Transverse colon (tissue), 4 donors: ENCODE measurements at regions not wholly inside any gene's neighbourhood (a gene's known extent, or its start where the extent isn't known, plus 50 kb on each side); places are given as distances from the start of the nearest gene placed in this dataset.

Experiments
- DNase-seq: peaks from one replicate; pipeline ENCODE4 v3.0.0-alpha.2; 2019
- H3K27ac ChIP-seq, 4 donors: fragments of 200-600 bp; sonication (generic); 2 replicates each; pipeline ENCODE4 v1.5.1; 2016 to 2018; ENCODE audit warnings: inconsistent platforms in 4 of 4
- H3K27me3 ChIP-seq: fragments of 200-600 bp; sonication (generic); 2 replicates; pipeline ENCODE4 v1.5.1; 2017; ENCODE audit warnings: inconsistent platforms
- H3K36me3 ChIP-seq, 4 donors: fragments of 200-600 bp; sonication (generic); 2 replicates each; pipeline ENCODE4 v1.5.1; 2017 to 2019; ENCODE audit warnings: inconsistent platforms in 4 of 4
- H3K4me1 ChIP-seq, 4 donors: fragments of 200-600 bp; sonication (generic); 2 replicates each; pipeline ENCODE4 v1.5.1; 2017 to 2020; ENCODE audit warnings: inconsistent platforms in 4 of 4
- H3K4me3 ChIP-seq, 4 donors: fragments of 200-600 bp; sonication (generic); 1 replicate in 1 of 4; 2 replicates in 3 of 4; pipeline versions ENCODE4 v1.5.1 to v1.6.1; 2017 to 2019; ENCODE audit warnings: inconsistent platforms in 4 of 4
- H3K9me3 ChIP-seq, 2 donors: fragments of 200-600 bp; sonication (generic); 2 replicates each; pipeline ENCODE4 v1.5.1; 2017 to 2019; ENCODE audit warnings: inconsistent platforms in 2 of 2
- EP300 ChIP-seq: sonication (generic); formaldehyde crosslinking; IDR thresholded peaks from one replicate; pipeline ENCODE4 v1.6.1; 2017; ENCODE audit warnings: antibody characterized with exemption, low read depth
- POLR2A ChIP-seq: fragments of 450-650 bp; IDR thresholded peaks from one replicate; pipeline ENCODE4 v1.6.1; 2016; ENCODE audit warnings: antibody characterized with exemption, mild to moderate bottlenecking, moderate library complexity
- POLR2AphosphoS5 ChIP-seq, 3 donors: sonication (generic); formaldehyde crosslinking; IDR thresholded peaks; one replicate each; pipeline ENCODE4 v1.6.1; 2016; ENCODE audit warnings: antibody characterized with exemption in 3 of 3
- WGBS, 2 donors: methylation state at CpG; one replicate each; pipeline ENCODE4 v1.1.5; 2018; ENCODE audit warnings: low coverage in 1 of 2; 5-methylcytosine and 5-hydroxymethylcytosine counted together
- in situ Hi-C, 4 donors: fragments of 200-750 bp; cut with MboI; loops; one replicate each; pipeline versions ENCODE4 v1.15.0 to v1.15.1; 2017; ENCODE audit warnings: low sequenced_read_pairs in 3 of 4, low pct_ligation_motif_present in 1 of 4, low pct_unique_long_range_greater_than_20kb in 1 of 4
- intact Hi-C: fragments of 100-400 bp; cut with DNase I; formaldehyde crosslinking; loops from one replicate; pipeline ENCODE4 v1.15.1; 2023; ENCODE audit warnings: low total_unique reads
- TF ChIP-seq, protein P1 (sequence below), 5 experiments: fragments of 200-600 bp in 3 of 5; fragments of 450-650 bp in 2 of 5; sonication (generic) in 3 of 5; IDR thresholded peaks; 1 replicate in 2 of 5; 2 replicates in 3 of 5; pipeline ENCODE4 v1.5.1; 2016 to 2017; ENCODE audit warnings: antibody characterized with exemption in 5 of 5, inconsistent platforms in 3 of 5, mild to moderate bottlenecking in 2 of 5, moderate library complexity in 1 of 5

DNA sequence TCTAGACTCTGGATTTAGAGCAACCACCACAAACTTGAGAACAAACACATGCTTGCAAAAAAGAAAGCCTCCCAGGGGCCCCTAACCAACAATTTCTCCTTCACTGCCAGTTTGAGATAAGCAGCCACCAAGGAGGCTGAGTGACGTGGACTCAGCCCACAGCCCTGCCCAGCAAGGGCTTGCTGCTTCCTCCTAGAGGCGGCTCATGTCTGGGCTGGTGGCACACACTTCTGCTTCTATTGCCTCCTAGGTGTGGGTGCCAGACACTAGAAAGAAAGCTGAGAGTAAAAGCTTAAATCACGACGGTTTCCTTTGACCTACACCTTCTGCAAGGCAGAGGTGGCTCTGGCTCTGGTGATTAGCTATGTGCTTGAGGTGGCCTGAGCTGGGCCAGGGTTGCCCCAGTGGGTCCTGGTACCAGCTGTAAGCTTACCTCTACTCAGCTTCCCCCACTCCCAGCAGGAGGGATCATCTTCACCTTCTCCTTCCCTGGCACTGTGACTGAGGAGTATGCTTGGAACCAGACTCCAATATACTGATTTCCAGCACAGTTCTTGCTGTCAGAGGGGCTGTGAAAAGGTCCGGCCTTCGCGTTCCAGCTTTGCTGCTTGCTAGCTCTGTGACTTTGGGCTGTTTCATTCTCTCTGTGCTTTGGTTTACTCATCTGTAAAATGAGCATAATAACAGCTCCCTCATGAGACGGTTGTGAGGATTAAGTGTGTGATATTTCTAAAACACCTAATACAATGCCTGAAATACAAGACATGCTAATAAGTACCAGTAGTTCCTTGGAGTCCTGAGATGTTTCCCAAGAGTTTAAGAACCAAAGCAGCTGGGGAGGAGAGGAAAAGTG is 89.7 kb upstream of the PARP11 start:
- intact Hi-C loops = no loop called here
- in situ Hi-C loops = no loop called here
- 72 to 81% methylated on average over 4 to 8 of the region's 8 CpGs for WGBS, 2 donors
- DNase-seq = no peak
- Histone ChIP-seq H3K4me1 (no peaks in the 10 kb centered on the region), H3K27me3 (no peaks in the 10 kb centered on the region), H3K9me3 (no peaks in the 10 kb centered on the region), H3K4me3 (no peak overlapping the region), H3K27ac (no peak overlapping the region), H3K36me3 (no peaks in the 10 kb centered on the region)
- TF ChIP-seq, protein P1, sequence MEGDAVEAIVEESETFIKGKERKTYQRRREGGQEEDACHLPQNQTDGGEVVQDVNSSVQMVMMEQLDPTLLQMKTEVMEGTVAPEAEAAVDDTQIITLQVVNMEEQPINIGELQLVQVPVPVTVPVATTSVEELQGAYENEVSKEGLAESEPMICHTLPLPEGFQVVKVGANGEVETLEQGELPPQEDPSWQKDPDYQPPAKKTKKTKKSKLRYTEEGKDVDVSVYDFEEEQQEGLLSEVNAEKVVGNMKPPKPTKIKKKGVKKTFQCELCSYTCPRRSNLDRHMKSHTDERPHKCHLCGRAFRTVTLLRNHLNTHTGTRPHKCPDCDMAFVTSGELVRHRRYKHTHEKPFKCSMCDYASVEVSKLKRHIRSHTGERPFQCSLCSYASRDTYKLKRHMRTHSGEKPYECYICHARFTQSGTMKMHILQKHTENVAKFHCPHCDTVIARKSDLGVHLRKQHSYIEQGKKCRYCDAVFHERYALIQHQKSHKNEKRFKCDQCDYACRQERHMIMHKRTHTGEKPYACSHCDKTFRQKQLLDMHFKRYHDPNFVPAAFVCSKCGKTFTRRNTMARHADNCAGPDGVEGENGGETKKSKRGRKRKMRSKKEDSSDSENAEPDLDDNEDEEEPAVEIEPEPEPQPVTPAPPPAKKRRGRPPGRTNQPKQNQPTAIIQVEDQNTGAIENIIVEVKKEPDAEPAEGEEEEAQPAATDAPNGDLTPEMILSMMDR (IDR thresholded peaks at IDR 0.05) = no peak
- TF ChIP-seq EP300 = no peak

DNA sequence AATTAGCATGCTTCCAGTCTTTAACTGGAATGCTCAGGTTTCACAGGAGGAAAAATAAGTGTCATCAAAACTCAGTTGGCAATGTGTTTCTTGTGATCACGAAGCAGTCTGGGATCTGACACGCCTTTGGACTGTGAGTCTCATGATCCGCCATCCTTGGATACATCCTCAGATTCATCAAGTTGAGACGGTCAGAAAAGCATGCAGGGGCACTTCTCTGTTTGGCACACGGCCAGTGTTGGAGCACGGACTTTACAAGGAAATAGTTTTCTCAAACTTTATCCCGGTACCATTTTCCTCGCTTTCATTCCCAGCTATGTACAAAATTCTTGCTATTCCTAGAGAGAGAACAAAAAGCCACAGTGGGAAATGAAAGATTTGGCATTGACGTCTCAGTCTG is 88.4 kb upstream of the PARP11 start:
- Histone ChIP-seq H3K36me3 (no peaks in the 10 kb centered on the region), H3K4me1 (no peaks in the 10 kb centered on the region), H3K4me3 (no peak overlapping the region), H3K9me3 (no peaks in the 10 kb centered on the region), H3K27me3 (no peaks in the 10 kb centered on the region), H3K27ac (no peak overlapping the region)
- 43 to 67% methylated on average over 4 to 9 of the region's 9 CpGs for WGBS, 2 donors
- DNase-seq = no peak
- no peak for TF ChIP-seq POLR2A
- no peak for TF ChIP-seq EP300
- TF ChIP-seq, protein P1 (IDR thresholded peaks at IDR 0.05) = no peak
- no peak for TF ChIP-seq POLR2AphosphoS5 (IDR thresholded peaks at IDR 0.05)
- in situ Hi-C loops = no loop called here
- intact Hi-C loops = no loop called here

DNA sequence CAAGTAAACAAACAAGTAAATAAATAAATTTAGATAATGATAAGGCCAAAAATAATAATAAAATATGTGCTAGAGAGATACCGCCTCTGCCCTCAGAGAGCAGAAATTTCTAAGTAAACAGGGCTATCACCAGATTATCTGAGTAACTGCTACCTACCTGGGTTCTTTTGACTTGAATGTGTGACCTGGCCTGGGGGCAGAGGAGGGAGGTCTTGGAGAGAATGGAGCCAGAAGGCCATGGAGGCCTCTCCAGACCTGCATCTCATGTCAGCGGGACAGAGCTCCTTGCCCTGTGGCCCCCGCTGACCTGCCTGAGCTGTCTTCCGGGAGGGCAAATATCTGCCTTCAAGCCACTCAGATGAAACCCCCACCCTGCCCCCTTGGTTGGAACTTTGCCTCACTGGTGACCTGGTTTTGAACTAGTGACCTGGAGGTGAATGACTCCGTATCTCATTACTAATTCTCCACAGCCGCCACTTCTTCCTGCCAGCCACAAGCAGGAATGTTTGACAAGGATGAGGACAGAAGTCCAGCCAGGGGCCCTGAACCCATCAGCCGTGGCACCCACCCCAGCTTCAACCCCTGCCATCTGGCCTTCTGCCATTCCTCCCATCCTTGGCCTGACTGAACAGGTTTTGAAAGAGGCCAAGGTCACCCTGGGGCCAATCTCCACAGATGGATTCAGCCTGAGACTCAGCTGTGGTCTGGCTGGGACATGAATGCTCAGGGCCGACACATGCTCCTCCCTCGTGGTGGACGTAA is 86.8 kb upstream of the PARP11 start:
- TF ChIP-seq EP300 = no peak

DNA sequence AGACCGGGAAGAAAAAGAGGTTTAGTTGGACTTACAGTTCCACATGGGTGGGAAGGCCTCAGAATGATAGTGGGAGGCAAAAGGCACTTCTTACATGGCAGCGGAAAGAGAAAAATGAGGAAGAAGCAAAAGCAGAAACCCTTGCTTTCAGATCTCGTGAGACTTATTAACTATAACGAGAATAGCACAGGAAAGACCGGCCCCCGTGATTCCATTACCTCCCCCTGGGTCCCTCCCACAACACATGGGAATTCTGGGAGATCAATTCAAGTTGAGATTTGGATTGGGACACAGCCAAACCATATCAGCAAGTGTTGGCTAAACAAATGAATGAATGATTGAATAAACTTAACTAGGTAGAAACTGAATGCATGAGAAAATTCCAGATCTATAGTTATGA is 85.3 kb upstream of the PARP11 start:
- in situ Hi-C loops = no loop called here
- no peaks in the 10 kb centered on the region for H3K27me3 ChIP-seq
- H3K4me1 ChIP-seq = no peaks in the 10 kb centered on the region
- TF ChIP-seq, protein P1 (IDR thresholded peaks at IDR 0.05) = no peak
- TF ChIP-seq POLR2A = no peak
- TF ChIP-seq EP300 = no peak
- no peak for TF ChIP-seq POLR2AphosphoS5 (IDR thresholded peaks at IDR 0.05)
- intact Hi-C loops = no loop called here
- no peaks in the 10 kb centered on the region for H3K9me3 ChIP-seq
- no peaks in the 10 kb centered on the region for H3K36me3 ChIP-seq
- no peak overlapping the region for H3K27ac ChIP-seq
- H3K4me3 ChIP-seq = no peak overlapping the region
- DNase-seq = no peak
- 67 to 85% methylated on average over 4 to 6 of the region's 6 CpGs for WGBS, 2 donors

More for the DNA sequence above, 86.8 kb upstream of the PARP11 start:
- intact Hi-C loops (no loop called here), in situ Hi-C loops (no loop called here)
- no peak overlapping the region for H3K27ac ChIP-seq
- 77 to 89% methylated on average over 4 to 10 of the region's 10 CpGs for WGBS, 2 donors
- no peak overlapping the region for H3K4me3 ChIP-seq
- DNase-seq = no peak
- no peaks in the 10 kb centered on the region for H3K4me1 ChIP-seq
- no peaks in the 10 kb centered on the region for H3K9me3 ChIP-seq
- H3K27me3 ChIP-seq = no peaks in the 10 kb centered on the region
- no peaks in the 10 kb centered on the region for H3K36me3 ChIP-seq
